ENCODE measurements at regions not wholly inside any gene's neighbourhood (a gene's known extent, or its start where the extent isn't known, plus 50 kb on each side); places are given as distances from the start of the nearest gene placed in this dataset.

DNA sequence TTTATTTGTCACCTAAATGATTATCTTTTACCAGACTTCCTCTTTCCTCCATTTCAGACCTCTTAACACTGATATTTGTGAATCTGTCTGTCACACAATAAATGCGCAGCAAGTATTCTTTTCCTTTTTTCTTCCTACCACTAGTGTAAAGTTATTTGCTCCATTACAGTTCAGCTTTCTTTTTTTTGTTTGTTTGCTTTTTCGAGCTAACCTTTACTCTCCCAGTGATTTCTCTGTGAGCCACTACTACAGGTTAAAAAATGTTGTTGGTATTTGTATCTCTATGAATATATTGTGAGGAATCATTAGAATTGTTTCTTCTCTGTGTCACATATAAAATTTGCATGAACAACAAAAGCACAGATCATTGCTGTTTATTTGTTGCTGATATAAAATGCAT is 854.0 kb upstream of the GCFC2 start:
- DNase-seq (ENCODE audit: low spot score) = no peak
- WGBS (ENCODE audit: low lambda C conversion rate, missing lambda C conversion rate) = 83% methylated on average over 2 of the region's 2 CpGs
- no peaks in the 10 kb centered on the region for H3K9me3 ChIP-seq (ENCODE audit: low read depth)
- no peak overlapping the region for H3K27ac ChIP-seq
- H3K79me2 ChIP-seq = no peaks in the 10 kb centered on the region
- H2AFZ ChIP-seq = no peak overlapping the region
- H3K36me3 ChIP-seq (replicated peaks; ENCODE audit: insufficient read depth, low read depth) = no peaks in the 10 kb centered on the region
- H3K4me1 ChIP-seq (ENCODE audit: insufficient read depth) = no peaks in the 10 kb centered on the region
- H3K4me2 ChIP-seq = no peak overlapping the region
- TF ChIP-seq EZH2phosphoT487 (IDR thresholded peaks at IDR 0.05; ENCODE audit: low read depth, severe bottlenecking, unreplicated experiment) = no peak
- H3K4me3 ChIP-seq = no peak overlapping the region
- no peaks in the 10 kb centered on the region for H4K20me1 ChIP-seq (ENCODE audit: insufficient read depth, poor library complexity, severe bottlenecking)
- H3K9me2 ChIP-seq (replicated peaks; ENCODE audit: insufficient read depth) = no peaks in the 10 kb centered on the region
- H3K27me3 ChIP-seq = no peaks in the 10 kb centered on the region

- TF ChIP-seq CTCF (IDR thresholded peaks at IDR 0.05; ENCODE audit: poor library complexity) (no peak), EZH2phosphoT487 (IDR thresholded peaks at IDR 0.05; ENCODE audit: low read depth, severe bottlenecking, unreplicated experiment) (no peak)
These were observed 853.0 kb upstream of the GCFC2 start for GRCh38 chr2:76563730-76564129.

GRCh38 chr2:76558157-76558556 is 847.4 kb upstream of the GCFC2 start:
- H3K9me3 ChIP-seq (ENCODE audit: low read depth) = no peaks in the 10 kb centered on the region
- no peak overlapping the region for H3K4me3 ChIP-seq
- H3K9me2 ChIP-seq (replicated peaks; ENCODE audit: insufficient read depth) = no peaks in the 10 kb centered on the region
- no peak overlapping the region for H2AFZ ChIP-seq
- no peak for DNase-seq (ENCODE audit: low spot score)
- no peaks in the 10 kb centered on the region for H4K20me1 ChIP-seq (ENCODE audit: insufficient read depth, poor library complexity, severe bottlenecking)
- H3K79me2 ChIP-seq = no peaks in the 10 kb centered on the region
- no peaks in the 10 kb centered on the region for H3K27me3 ChIP-seq
- no peaks in the 10 kb centered on the region for H3K36me3 ChIP-seq (replicated peaks; ENCODE audit: insufficient read depth, low read depth)
- TF ChIP-seq EZH2phosphoT487 (IDR thresholded peaks at IDR 0.05; ENCODE audit: low read depth, severe bottlenecking, unreplicated experiment) (no peak), EZH2 (IDR thresholded peaks at IDR 0.05; ENCODE audit: borderline replicate concordance) (no peak)
- no peaks in the 10 kb centered on the region for H3K4me1 ChIP-seq (ENCODE audit: insufficient read depth)
- no peak overlapping the region for H3K27ac ChIP-seq
- H3K4me2 ChIP-seq = no peak overlapping the region

More at GRCh38 chr2:76563730-76564129, 853.0 kb upstream of the GCFC2 start:
- DNase-seq (ENCODE audit: low spot score) = no peak
- WGBS (ENCODE audit: low lambda C conversion rate, missing lambda C conversion rate) = 96% methylated on average over 9 of the region's 9 CpGs
- Histone ChIP-seq H2AFZ (no peak overlapping the region), H3K4me3 (no peak overlapping the region), H3K36me3 (replicated peaks; ENCODE audit: insufficient read depth, low read depth) (no peaks in the 10 kb centered on the region), H3K4me2 (no peak overlapping the region), H3K9me3 (ENCODE audit: low read depth) (no peaks in the 10 kb centered on the region), H3K27me3 (no peaks in the 10 kb centered on the region), H4K20me1 (ENCODE audit: insufficient read depth, poor library complexity, severe bottlenecking) (no peaks in the 10 kb centered on the region), H3K27ac (no peak overlapping the region), H3K79me2 (no peaks in the 10 kb centered on the region), H3K4me1 (ENCODE audit: insufficient read depth) (no peaks in the 10 kb centered on the region), H3K9me2 (replicated peaks; ENCODE audit: insufficient read depth) (no peaks in the 10 kb centered on the region)

DNA sequence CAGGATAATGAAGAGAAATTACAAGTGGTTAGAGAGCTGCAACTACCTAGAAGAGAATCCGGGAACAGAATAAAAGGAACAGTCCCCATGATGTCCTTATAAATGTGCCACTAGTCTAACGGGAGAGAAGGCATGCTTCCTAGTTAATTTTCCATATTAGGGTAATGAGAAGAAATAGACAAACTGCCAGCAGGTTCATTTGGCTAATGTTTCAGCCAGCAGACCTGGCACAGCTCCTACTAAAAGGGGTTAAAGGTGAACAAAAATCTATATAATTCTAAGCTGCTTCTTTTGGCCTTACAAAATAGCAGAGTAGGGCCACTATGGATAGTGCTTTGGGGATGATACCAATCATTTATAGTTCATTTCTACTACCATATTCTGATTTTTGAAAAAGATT is 845.3 kb upstream of the GCFC2 start:
- TF ChIP-seq EZH2 (IDR thresholded peaks at IDR 0.05; ENCODE audit: borderline replicate concordance) (no peak), EZH2phosphoT487 (IDR thresholded peaks at IDR 0.05; ENCODE audit: low read depth, severe bottlenecking, unreplicated experiment) (no peak), CTCF (IDR thresholded peaks at IDR 0.05; ENCODE audit: poor library complexity) (no peak)
- Histone ChIP-seq H3K4me1 (ENCODE audit: insufficient read depth) (no peaks in the 10 kb centered on the region), H3K27me3 (no peaks in the 10 kb centered on the region), H3K36me3 (replicated peaks; ENCODE audit: insufficient read depth, low read depth) (no peaks in the 10 kb centered on the region), H4K20me1 (ENCODE audit: insufficient read depth, poor library complexity, severe bottlenecking) (no peaks in the 10 kb centered on the region), H2AFZ (no peak overlapping the region), H3K27ac (no peak overlapping the region), H3K4me3 (no peak overlapping the region), H3K79me2 (no peaks in the 10 kb centered on the region), H3K4me2 (no peak overlapping the region), H3K9me2 (replicated peaks; ENCODE audit: insufficient read depth) (no peaks in the 10 kb centered on the region), H3K9me3 (ENCODE audit: low read depth) (no peaks in the 10 kb centered on the region)
- WGBS (ENCODE audit: low lambda C conversion rate, missing lambda C conversion rate) = 81% methylated on average over 2 of the region's 2 CpGs
- no peak for DNase-seq (ENCODE audit: low spot score)

Data from hepatocyte (in vitro differentiated cells).